Neutrophil (primary cell): ENCODE measurements at regions not wholly inside any gene's neighbourhood (a gene's known extent, or its start where the extent isn't known, plus 50 kb on each side); places are given as distances from the start of the nearest gene placed in this dataset.

Experiments used
- H3K27ac ChIP-seq: fragments of 200-600 bp; sonication (generic); 2 replicates; pipeline ENCODE4 v1.5.1; 2016; ENCODE audit warnings: mild to moderate bottlenecking, moderate library complexity
- H3K27me3 ChIP-seq: fragments of 200-600 bp; sonication (generic); 2 replicates; pipeline ENCODE4 v1.6.0; 2016; ENCODE audit warnings: mild to moderate bottlenecking
- H3K36me3 ChIP-seq: fragments of 200-600 bp; sonication (generic); 2 replicates; pipeline ENCODE4 v1.5.1; 2017
- H3K4me1 ChIP-seq, 2 experiments: fragments of 200-600 bp in 1 of 2; sonication (generic) in 1 of 2; 1 replicate in 1 of 2; 2 replicates in 1 of 2; pipeline versions ENCODE4 v1.5.1 to v1.6.1; 2013 to 2016; ENCODE audit warnings: low read depth in 1 of 2, low read length in 1 of 2, mild to moderate bottlenecking in 1 of 2, moderate library complexity in 1 of 2; ENCODE audit not compliant: control insufficient read depth in 1 of 2, insufficient read depth in 1 of 2
- H3K4me3 ChIP-seq, 2 experiments: fragments of 200-600 bp in 1 of 2; sonication (generic) in 1 of 2; 1 replicate in 1 of 2; 2 replicates in 1 of 2; pipeline ENCODE4 v1.5.1; 2013 to 2016; ENCODE audit warnings: low read depth in 1 of 2, low read length in 1 of 2, mild to moderate bottlenecking in 1 of 2, moderate library complexity in 1 of 2
- H3K9me3 ChIP-seq: fragments of 200-600 bp; sonication (generic); 2 replicates; pipeline ENCODE4 v1.5.1; 2016
- TF ChIP-seq, protein P1 (sequence below): fragments of 200-600 bp; sonication (generic); IDR thresholded peaks from 2 replicates; pipeline ENCODE4 v1.5.1; 2016; ENCODE audit warnings: antibody characterized with exemption

DNA sequence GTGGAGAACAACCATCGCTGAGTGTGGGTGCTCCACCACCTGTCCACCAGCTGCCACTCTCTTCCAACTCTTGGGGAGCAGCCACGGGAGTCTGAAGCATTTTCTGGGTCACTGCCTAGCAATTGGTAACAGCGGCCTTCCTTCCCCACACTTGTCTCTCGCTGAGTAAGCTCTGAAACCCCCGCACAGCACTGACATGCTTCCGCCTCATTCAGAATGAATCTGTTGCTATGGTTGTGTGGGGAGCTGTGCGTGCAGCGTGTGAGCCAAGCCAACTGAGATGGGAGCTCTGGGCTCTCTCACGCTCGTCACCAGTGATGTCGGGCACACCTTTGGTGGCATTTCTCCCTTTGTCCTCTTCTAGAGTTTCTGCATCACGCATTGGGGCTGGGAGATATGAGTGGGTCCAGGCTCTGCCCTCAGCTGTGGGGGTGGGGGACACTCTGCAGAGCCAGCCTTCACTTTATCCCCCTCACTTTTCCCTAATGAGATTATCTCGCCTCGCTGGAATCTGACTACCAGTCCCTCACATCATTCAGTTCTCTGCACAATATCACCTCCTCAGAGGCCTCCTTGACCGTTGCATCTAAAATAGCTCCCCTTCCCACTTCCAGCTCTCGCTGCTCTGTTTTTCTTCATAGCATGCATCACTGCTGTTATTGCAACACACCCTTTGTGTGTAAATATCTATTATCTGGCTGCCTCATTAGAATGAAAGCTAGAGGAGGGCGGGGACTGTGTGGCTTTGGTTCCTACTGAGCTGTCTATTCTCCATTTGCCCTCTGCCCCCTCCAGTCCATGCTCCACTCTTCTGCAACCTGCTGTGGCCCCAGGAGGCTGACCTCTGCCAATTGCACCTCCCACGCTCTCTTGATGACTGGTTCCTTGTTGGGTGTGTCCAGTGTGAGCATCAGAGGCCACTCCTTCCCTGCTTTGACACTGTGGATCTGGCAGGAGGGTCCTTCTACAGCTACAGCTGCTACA is 569.9 kb upstream of the CADM1 start:
- Histone ChIP-seq H3K27me3 (peaks cover 11% of the 10 kb centered on the region), H3K27ac (no peak overlapping the region), H3K4me1 (no peaks in the 10 kb centered on the region), H3K4me3 (no peak overlapping the region), H3K36me3 (no peaks in the 10 kb centered on the region), H3K9me3 (no peaks in the 10 kb centered on the region)
- TF ChIP-seq, protein P1, sequence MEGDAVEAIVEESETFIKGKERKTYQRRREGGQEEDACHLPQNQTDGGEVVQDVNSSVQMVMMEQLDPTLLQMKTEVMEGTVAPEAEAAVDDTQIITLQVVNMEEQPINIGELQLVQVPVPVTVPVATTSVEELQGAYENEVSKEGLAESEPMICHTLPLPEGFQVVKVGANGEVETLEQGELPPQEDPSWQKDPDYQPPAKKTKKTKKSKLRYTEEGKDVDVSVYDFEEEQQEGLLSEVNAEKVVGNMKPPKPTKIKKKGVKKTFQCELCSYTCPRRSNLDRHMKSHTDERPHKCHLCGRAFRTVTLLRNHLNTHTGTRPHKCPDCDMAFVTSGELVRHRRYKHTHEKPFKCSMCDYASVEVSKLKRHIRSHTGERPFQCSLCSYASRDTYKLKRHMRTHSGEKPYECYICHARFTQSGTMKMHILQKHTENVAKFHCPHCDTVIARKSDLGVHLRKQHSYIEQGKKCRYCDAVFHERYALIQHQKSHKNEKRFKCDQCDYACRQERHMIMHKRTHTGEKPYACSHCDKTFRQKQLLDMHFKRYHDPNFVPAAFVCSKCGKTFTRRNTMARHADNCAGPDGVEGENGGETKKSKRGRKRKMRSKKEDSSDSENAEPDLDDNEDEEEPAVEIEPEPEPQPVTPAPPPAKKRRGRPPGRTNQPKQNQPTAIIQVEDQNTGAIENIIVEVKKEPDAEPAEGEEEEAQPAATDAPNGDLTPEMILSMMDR: no peak

DNA sequence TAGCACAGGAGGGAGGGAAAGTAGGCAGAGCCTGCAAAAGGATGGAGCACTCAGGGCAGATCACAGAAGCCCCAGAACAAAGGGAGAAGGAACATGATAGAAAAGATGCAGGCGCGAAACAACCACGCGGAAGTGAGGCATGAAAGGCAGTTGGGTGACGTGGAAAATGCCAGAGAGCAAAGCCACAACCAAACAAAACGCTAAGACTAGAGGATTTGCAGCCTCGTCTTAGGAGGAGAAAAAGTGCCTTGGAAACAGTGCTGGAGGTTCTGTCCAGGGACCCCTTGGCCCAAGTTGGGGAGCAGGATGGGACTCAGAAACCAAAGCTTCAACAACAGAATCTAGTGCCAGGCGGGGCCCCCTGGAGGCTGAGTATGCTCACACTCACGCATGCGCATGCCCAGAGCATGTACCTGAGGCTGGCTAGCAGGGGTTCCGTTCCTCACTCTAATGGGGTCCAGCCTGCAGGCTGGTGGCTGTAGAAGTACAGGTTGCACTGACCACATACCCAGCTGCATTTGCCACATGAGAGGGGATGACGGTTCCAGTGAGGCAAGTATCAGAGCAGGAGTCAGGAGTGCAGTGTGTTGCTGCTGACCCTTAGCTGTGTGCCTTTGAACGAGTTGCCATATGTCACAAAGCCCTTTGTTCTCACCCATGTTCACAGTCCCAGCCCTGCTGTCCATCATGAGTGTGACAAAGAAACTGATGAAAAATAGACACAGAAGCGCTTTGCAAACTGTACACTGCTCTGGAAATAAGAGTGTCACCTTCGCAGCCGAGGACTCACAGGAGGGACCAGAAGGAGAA is 568.6 kb upstream of the CADM1 start:
- Histone ChIP-seq H3K27ac (no peak overlapping the region), H3K9me3 (no peaks in the 10 kb centered on the region), H3K36me3 (no peaks in the 10 kb centered on the region), H3K4me3 (no peak overlapping the region), H3K27me3 (peaks cover 11% of the 10 kb centered on the region), H3K4me1 (no peaks in the 10 kb centered on the region)
- TF ChIP-seq, protein P1: no peak

DNA sequence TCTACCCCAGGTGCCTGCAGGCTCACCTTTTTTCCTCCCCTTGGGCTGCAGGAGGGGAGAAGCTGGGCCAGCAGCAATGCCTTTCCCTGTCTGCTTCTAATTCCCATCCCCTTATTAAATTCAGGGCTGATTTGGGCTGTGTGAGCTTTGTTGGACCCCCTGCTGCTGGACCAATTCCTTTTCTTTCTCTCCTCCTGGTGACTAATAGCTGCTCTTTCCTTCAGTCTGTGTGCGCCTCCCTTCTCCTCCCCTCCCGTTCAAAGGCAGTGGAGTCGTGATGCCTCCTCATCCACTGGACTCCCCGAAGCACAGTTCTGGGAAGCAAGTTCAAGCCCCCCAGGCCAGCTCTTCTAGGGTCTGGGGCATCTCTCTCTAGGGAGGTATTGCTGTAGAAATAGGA is 567.9 kb upstream of the CADM1 start:
- no peaks in the 10 kb centered on the region for H3K36me3 ChIP-seq
- no peak overlapping the region for H3K27ac ChIP-seq
- TF ChIP-seq, protein P1: no peak
- H3K4me3 ChIP-seq: no peak overlapping the region
- no peaks in the 10 kb centered on the region for H3K4me1 ChIP-seq
- peaks cover 11% of the 10 kb centered on the region for H3K27me3 ChIP-seq
- H3K9me3 ChIP-seq: no peaks in the 10 kb centered on the region

DNA sequence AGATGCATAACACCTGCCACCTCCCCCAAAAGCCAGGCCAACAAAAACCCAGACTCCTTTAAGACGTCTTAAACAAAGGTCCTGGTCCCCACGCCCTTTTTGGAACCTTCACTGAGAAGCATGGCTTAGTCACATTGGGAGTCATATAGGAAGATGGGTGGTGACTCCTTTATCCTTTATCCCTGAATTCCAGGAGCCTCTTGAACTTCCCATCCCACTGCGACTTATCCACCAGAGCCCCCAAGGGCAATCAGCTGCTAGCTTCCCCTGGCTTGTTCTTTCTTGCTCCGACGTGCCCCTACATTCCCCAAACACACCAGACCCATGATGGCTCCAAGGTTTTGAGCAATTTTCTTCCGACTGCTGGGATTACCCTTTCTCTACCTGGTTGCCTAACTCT is 567.0 kb upstream of the CADM1 start:
- Histone ChIP-seq H3K27ac (no peak overlapping the region), H3K36me3 (no peaks in the 10 kb centered on the region), H3K27me3 (peaks cover 11% of the 10 kb centered on the region), H3K9me3 (no peaks in the 10 kb centered on the region), H3K4me3 (no peak overlapping the region), H3K4me1 (no peaks in the 10 kb centered on the region)
- TF ChIP-seq, protein P1: no peak

DNA sequence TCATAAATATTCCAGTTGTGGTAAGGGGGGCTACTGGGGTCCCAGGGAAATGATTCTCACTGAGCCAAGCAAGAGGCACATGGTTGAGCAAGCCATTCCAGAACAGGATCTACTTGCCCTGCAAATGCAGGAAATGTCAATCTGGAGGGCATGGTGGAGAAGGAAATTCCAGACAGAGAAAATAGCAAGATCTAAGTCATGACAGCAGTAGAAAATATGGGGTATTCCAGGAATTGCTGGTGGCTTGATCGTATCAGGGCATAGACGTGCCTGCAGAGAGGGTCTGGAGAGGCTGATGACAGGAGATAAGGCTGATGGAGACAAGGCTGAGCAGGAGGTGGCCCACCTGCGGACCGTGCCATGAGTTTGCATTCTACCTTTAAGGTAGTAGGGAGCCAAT is 566.3 kb upstream of the CADM1 start:
- no peak overlapping the region for H3K27ac ChIP-seq
- H3K27me3 ChIP-seq: peaks cover 11% of the 10 kb centered on the region
- H3K4me3 ChIP-seq: no peak overlapping the region

More for the DNA sequence above, 566.3 kb upstream of the CADM1 start:
- Histone ChIP-seq H3K36me3 (no peaks in the 10 kb centered on the region), H3K4me1 (no peaks in the 10 kb centered on the region), H3K9me3 (no peaks in the 10 kb centered on the region)
- TF ChIP-seq, protein P1: no peak
